ENCODE measurements at regions not wholly inside any gene's neighbourhood (a gene's known extent, or its start where the extent isn't known, plus 50 kb on each side); places are given as distances from the start of the nearest gene placed in this dataset.
"Not testable (repeated sequence)": the region's sequence is repeated elsewhere in the genome, so short reads cannot be mapped to it uniquely, and the experiment has no call there.

DNA sequence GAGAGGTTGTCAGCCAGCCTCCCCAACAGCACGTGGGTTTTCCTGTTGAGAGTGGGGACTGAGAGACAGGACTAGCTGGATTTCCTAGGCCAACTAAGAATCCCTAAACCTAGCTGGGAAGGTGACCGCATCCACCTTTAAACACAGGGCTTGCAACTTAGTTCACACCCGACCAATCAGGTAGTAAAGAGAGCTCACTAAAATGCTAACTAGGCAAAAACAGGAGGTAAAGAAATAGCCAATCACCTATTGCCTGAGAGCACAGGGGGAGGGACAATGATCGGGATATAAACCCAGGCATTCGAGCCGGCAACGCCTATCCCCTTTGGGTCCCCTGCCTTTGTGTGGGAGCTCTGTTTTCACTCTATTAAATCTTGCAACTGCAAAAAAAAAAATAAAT lies 180.5 kb upstream of the TBX18 start:
- not testable (repeated sequence) for TF ChIP-seq CTCF (IDR thresholded peaks at IDR 0.05; ENCODE audit: low read depth, low read length, poor library complexity, severe bottlenecking); EZH2phosphoT487 (IDR thresholded peaks at IDR 0.05; ENCODE audit: borderline replicate concordance, low read length)

Measured in DOHH2 (cell line).